HPDE6-E6E7 (cell line): ENCODE measurements at regions not wholly inside any gene's neighbourhood (a gene's known extent, or its start where the extent isn't known, plus 50 kb on each side); places are given as distances from the start of the nearest gene placed in this dataset.
A peak's percentile ranks its signal among the peaks of the same experiment; 100 is the strongest.

ENCODE experiments used
- DNase-seq: peaks from one replicate; pipeline ENCODE4 v3.0.0; 2011; ENCODE audit warnings: missing footprints; ENCODE audit errors: extremely low spot score

GRCh38 chr17:13306310-13306962 lies 288.6 kb upstream of the ELAC2 start:
- peak; percentile 7 for DNase-seq

GRCh38 chr17:13302983-13303382 lies 285.2 kb upstream of the ELAC2 start:
- DNase-seq = no peak

- DNase-seq = no peak
These were observed 284.6 kb upstream of the ELAC2 start for GRCh38 chr17:13302419-13302818.

- DNase-seq = no peak
These were observed 279.4 kb upstream of the ELAC2 start for GRCh38 chr17:13297183-13297582.

GRCh38 chr17:13293421-13293820 lies 275.6 kb upstream of the ELAC2 start:
- no peak for DNase-seq

- no peak for DNase-seq
These were observed 274.5 kb upstream of the ELAC2 start for GRCh38 chr17:13292291-13292690.

- DNase-seq = no peak
These were observed 270.4 kb upstream of the ELAC2 start for GRCh38 chr17:13288248-13288647.

- no peak for DNase-seq
These were observed 269.4 kb upstream of the ELAC2 start for GRCh38 chr17:13287226-13287625.

GRCh38 chr17:13283606-13284005 lies 265.8 kb upstream of the ELAC2 start:
- DNase-seq = no peak

GRCh38 chr17:13281626-13282025 lies 263.8 kb upstream of the ELAC2 start:
- DNase-seq = no peak

- no peak for DNase-seq
These were observed 256.0 kb upstream of the ELAC2 start for GRCh38 chr17:13273806-13274205.

GRCh38 chr17:13272296-13272695 lies 254.5 kb upstream of the ELAC2 start:
- no peak for DNase-seq

GRCh38 chr17:13268791-13269595 lies 251.2 kb upstream of the ELAC2 start:
- no peak for DNase-seq

- no peak for DNase-seq
These were observed 248.8 kb upstream of the ELAC2 start for GRCh38 chr17:13266606-13267005.

- no peak for DNase-seq
These were observed 247.5 kb upstream of the ELAC2 start for GRCh38 chr17:13265311-13265710.

- DNase-seq = no peak
These were observed 245.9 kb upstream of the ELAC2 start for GRCh38 chr17:13263746-13264145.

- DNase-seq = no peak
These were observed 238.7 kb upstream of the ELAC2 start for GRCh38 chr17:13256545-13256944.

- no peak for DNase-seq
These were observed 236.0 kb upstream of the ELAC2 start for GRCh38 chr17:13253733-13254410.

- DNase-seq = no peak
These were observed 226.7 kb upstream of the ELAC2 start for GRCh38 chr17:13244513-13244912.

- no peak for DNase-seq
These were observed 225.8 kb upstream of the ELAC2 start for GRCh38 chr17:13243585-13243984.

GRCh38 chr17:13240851-13241250 lies 223.0 kb upstream of the ELAC2 start:
- DNase-seq = no peak

- DNase-seq = no peak
These were observed 212.8 kb upstream of the ELAC2 start for GRCh38 chr17:13230350-13231264.
